COR-L47 (cell line): ENCODE measurements at regions not wholly inside any gene's neighbourhood (a gene's known extent, or its start where the extent isn't known, plus 50 kb on each side); places are given as distances from the start of the nearest gene placed in this dataset.
"Not testable (repeated sequence)": the region's sequence is repeated elsewhere in the genome, so short reads cannot be mapped to it uniquely, and the experiment has no call there.

Experiments
- DNase-seq: peaks from one replicate; lab custom pipeline; 2025; lab: John Stamatoyannopoulos, UW

- no peak for DNase-seq
Measured at GRCh38 chr13:55572408-55572807, 1568.3 kb upstream of the PRR20A start.

DNA sequence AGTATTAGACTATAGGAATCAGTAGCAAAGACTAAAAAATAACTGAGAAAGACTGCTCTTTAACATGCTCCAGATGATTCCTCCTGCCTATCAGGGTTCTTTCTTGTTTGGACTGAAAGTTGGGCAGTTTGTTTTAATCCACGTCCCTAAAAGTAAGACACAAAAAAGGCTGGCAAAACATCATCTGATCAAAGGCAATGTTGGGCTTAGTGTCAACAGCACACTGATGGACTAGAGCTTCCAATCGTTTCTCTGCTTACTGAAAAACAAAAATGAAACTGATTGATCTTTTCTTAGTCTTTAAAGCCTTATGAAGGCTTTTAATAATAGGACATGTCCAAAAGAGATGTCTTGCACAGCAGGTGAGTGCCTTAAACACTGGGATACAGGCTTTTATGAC is 1567.9 kb upstream of the PRR20A start:
- no peak for DNase-seq

DNA sequence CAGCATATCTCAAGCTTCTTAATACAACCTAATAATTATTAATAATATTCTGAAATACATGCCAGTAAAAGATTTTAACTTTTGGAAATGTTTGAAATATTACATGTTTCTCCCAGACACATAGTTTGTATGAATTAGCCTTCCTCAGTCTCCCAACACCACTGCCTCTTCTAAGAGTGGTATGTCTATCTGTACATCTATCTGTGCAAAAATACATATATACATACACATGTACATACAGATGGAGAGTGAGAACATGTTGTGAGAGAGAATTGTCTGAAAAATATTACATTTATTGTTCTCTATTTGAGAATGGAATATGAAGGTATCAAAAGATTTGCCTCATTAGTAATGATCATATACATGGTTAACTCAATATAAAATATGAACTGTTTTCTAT is 1567.2 kb upstream of the PRR20A start:
- no peak for DNase-seq

DNA sequence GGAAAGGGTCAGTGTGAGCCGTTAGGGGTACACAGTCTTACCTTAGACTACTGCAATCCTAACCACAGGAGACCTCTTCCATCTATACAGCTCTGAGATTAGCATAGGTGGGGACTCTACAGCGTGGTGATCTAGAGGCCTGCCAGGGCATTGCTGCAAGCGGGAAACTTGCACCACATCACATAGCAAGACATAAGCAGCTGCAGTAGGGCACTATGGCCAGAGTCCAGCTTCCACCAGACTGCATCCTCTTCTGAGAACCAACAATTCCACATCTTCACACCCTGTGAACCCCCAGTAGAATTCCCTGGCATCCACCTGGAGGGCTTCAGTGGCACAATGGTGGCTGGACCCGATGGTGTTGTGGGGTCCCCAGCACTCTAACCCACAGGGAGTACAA is 1564.3 kb upstream of the PRR20A start:
- no peak for DNase-seq

DNA sequence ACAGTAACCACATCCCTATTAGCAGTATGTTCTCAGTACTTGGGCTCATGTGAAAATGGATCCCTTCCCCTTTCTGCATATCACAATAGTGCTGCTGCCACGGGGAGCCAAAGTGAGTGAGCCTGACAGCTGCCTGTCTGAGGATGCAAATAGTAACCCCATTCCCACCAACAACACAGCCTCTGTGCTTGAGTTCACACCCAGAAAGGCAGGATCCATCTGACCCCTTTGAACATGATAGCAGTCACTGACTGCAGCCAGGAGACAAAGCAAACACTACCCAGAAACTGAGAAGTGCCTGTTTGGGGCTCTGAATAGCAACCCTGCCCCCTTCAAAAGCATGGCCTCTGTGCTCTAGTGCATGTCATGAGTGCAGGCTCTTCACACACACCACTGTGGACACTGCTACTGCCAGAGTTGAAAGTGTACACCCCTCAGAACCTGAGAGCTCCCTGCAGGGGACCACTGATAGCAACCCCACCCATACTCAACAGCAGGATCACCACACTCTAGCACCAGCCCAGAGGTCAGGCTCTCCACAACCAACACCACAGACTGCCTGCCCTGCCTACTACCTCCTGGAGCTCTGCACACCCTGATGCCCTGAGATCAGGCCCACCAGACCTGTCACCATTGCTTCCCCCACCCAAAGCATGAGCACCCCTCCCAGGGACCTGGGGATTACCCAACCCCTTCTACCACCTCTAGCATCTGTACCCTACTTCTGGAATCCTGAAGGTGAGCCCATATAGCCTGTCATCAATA is 1563.5 kb upstream of the PRR20A start:
- no peak for DNase-seq

- no peak for DNase-seq
Measured at GRCh38 chr13:55577847-55578210, 1562.9 kb upstream of the PRR20A start.

- DNase-seq, result not testable (repeated sequence)
Measured at GRCh38 chr13:55582294-55582693, 1558.4 kb upstream of the PRR20A start.

DNA sequence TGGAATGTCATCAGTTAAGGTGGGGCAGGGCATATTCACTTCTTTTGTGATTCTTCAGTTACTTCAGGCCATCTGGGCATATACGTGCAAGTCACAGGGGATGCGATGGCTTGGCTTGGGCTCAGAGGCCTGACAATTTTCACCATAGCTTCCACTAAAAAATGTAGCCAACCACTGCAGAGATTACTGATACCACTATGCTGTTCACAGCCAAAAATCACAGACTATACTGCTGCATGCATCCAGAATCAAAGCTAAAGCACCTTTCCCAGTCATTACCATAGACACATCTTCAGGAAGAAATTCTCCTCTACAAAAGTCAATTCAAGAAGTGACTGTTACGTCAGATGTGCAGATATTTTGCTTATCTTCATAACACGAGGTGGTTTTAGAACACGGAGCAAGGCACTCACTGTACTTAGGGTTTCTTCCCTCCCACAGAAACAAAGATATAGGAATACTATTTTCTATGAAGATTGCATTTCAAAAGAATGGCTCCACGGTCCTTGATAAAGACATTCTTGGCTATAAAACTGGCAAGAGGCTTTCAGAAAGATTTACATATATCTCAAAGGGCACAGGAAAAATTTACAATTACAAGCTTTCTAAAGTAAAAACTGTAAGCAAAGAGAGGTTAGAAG is 1556.6 kb upstream of the PRR20A start:
- DNase-seq, result no peak

DNA sequence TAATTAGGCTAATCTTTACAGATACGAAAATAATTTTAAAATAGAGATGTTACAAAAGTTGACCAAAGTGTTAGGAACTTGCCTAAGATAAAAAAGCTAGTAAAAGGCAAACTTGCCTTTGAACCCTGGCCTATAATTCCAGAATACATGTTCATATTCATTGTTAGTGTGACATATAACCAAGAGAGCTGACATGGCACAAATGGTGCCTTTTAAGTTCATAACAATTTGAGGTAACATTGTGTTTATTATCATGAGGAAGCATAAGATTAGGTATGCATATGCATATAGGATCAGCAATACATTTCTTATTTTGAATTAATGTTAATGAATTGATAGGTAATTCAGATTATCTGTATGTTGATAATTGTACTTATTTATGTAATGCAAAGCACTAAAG is 1537.9 kb upstream of the PRR20A start:
- DNase-seq, result no peak

- no peak for DNase-seq
Measured at GRCh38 chr13:55606045-55606665, 1534.6 kb upstream of the PRR20A start.

DNA sequence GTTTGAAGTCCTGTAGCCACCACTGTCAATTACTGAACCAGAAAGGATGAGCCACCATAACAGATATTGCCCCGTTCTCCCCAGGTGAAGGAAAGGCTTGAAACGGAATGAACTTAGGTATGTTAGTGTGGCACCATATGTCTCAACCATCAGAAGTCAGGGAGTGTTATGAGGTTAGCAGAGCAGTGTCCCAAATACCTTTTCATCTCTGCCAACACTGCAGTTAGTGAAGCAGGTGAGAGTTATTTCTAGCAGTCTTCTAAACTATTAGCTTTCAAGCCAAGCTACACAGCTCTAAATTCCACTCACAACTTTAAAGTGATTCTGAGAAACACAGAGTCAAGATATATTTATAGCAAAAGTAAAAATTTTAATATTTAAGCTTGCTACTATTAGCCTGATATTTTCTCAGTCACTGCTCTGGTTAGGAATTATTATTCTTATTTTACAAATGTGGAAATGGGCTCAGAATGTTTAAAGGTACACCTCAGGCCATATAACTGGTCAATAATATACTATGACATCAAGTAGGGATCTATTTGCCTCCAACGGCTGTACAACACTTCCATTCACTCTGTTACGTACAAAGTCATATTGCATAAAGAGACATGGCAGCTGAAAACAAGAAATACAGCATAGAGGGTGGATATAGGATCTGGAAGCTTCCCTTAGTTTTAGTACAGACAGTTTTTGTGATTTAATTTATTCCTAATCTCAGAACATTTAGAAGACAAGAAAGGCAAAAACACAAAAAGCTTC is 1527.1 kb upstream of the PRR20A start:
- DNase-seq, result no peak

DNA sequence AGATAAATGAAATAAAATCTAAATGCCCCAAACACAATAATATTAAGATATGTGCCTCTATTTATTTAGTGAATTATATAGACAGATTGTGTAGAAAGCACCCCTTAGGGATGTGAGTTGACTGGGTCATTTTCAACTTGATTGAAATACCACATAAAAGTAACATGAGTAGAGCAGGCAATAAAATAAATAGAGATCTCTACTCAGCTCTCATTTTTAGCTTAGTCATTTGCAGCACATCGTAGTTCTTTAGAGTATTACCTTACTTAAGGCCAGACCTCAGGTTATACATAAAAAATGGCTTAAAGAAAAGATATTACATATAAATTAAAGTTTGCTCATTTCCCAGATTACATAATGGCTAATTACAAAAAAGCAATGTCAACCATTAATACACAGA is 1525.6 kb upstream of the PRR20A start:
- DNase-seq, result no peak

GRCh38 chr13:55617241-55617640 is 1523.5 kb upstream of the PRR20A start:
- DNase-seq, result no peak

DNA sequence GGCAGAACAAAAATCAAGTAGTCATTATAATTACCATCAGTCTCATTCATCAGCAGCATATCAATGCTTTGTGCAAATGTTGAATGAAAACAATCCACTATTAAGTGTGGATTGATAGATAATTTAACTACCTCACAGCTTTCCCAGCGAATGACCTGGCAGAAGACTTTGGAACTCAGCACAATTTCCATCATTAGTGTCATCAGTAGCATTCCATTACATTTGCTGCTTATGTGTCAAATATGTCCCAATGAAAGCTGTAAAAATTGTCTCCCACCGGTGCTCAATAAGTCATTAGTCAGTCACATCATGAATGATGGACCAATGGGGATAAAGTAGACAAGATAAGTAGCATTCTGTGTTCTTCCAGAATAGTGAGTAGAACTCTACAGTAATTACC is 1513.5 kb upstream of the PRR20A start:
- no peak for DNase-seq

DNA sequence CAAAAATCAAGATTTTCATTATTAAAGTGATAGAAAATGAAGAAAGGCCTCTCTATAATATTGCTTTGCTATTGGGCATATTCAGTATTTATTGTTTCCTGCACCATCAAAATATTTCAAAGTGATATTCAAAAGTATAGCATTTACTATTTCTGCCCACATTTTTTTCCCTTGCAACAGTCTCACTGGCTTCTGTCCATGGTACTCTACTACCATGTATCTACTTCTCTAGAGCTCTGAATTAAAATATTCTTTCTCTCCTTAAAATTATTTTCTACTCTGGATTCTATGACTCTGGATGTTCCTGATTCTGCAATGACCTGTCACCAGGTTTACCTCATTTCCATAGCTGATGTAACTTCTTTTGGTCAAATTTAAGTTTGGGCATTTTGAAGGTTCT is 1508.3 kb upstream of the PRR20A start:
- no peak for DNase-seq

DNA sequence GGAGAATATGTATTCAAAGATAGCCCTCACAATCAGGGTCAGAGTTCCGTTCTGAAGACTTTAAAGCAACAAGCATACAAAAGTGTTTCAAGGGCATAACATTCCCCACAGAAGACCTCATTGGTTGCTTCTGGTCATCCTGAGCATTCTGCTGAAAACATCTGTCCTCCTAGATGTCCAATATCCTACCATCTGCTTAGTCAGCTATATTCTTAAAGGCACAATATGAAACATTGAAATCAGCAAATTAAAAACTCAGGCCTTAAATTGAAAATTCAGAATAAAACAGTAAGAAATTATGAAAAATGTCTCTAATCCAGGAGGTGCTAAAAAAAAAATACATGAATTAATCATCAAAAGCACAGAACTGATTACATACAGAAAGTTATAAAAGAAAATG is 1491.2 kb upstream of the PRR20A start:
- no peak for DNase-seq

DNA sequence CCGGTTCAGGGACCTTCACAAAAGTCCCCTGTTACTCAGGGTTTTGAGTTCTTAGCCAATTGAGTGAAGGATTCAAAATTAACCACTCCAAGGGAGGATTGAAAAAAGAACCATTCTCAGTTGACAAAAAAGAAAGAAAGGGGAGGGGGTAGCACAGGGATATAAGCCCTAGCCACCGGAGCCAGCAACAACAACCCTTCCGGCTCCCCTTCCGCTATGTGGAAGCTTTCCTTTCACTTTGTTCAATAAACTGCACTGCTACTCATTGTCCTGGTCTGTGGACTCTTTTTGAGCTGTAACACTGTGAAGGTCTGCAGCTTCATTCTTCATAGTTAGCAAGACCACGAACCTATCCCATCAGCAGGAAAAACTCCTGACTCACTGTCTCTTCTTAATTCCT is 1488.1 kb upstream of the PRR20A start:
- no peak for DNase-seq

DNA sequence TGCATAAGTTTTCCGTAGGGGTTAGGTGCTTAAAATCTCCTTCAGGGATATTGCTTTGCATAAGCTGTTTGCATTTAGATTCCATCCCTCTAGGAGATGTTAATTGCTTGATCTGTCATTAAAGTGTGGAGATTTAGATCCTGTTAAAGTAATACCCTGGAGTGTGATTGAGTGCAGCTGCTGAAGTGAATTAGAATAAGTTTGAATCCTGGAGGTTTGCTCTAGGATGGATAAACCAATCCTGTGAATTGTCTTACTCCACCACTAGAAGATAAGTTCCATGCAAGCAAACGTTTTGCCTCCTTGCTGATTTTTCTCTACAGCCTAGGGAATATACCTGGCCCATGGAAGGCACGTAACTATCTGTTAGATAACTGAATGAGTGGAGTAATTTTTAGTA is 1487.2 kb upstream of the PRR20A start:
- DNase-seq, result no peak

DNA sequence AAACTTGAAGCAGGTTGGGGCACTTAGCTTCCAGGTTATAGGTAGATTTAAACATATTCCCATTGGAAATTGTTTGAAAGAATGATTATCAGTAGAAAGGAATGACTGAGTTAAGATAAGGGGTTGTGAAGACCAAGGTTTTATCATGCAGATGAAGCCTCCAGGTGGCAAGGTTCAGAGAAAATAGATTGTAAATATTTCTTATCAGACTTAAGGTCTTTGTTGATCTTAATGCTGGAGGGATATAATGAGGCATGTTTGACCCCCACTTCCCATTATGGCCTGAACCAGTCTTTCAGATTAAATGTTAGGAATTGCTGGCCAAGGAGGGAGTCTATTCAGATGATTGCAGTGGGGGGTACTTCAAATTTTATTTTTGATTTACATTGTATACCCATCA is 1486.5 kb upstream of the PRR20A start:
- DNase-seq, result no peak

GRCh38 chr13:55660264-55660663 is 1480.5 kb upstream of the PRR20A start:
- not testable (repeated sequence) for DNase-seq

DNA sequence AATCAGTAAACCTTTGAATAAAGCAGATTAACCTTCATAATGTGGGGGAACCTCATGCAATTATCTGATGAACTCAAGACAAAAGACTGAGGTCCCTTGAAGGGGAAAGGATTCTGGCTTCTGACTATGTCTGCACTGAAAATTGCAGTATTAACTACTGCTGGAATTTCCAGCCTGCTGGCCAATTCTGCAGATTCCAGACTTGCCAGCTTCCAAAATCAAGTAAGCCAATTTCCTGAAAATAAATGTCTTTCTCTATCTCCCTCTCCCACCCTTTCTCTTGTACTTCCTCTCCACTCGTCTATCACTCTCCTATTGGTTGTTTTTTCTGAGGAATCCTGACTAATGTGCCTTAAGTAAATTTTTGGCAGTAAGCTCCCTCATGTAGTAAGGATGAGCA is 1479.9 kb upstream of the PRR20A start:
- no peak for DNase-seq

DNA sequence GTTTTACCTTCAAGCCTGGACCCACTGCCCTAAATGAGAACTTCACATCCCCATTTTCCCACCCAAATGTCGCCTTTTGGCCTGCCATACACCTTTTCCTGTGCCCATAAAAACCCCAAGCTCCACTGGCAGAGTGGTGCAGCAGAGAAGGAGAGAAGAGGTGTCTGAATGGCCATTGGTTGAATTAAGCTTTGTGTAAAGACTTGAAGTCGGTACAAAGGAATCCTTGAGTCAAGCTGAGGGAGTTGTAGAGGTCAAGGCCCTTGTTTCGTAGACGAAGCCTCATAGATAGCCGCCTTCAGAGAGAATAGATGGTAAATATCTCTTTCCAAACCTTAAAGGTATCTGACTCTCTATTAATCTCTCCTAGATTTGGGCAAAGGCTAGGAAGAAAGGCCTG is 1479.2 kb upstream of the PRR20A start:
- DNase-seq, result no peak

- no peak for DNase-seq
Measured at GRCh38 chr13:55664178-55664577, 1476.5 kb upstream of the PRR20A start.
